SK-N-SH (cell line): ENCODE measurements at regions not wholly inside any gene's neighbourhood (a gene's known extent, or its start where the extent isn't known, plus 50 kb on each side); places are given as distances from the start of the nearest gene placed in this dataset.

Experiments
- CTCF ChIA-PET: fragments of 300-600, 350-600 bp; formaldehyde crosslinking; extraction: SDS; loops from one replicate; lab custom pipeline; 2021; lab: Yijun Ruan, JAX
- POLR2A ChIA-PET: fragments of 350-600 bp; sonication (Branson Sonifier 250); formaldehyde crosslinking; extraction: SDS; loops from one replicate; lab custom pipeline; 2020; ENCODE audit warnings: antibody characterized with exemption, inconsistent platforms; lab: Yijun Ruan, JAX
- DNase-seq: peaks from one replicate; pipeline ENCODE4 v3.0.0; 2012
- H2AFZ ChIP-seq: fragments of 200-600 bp; sonication (generic); 2 replicates; pipeline ENCODE4 v1.8.1; 2016; ENCODE audit warnings: antibody characterized with exemption, mild to moderate bottlenecking, low read depth
- H3F3A ChIP-seq: fragments of 200-600 bp; sonication (generic); replicated peaks from 2 replicates; pipeline ENCODE3; 2016; ENCODE audit warnings: antibody characterized with exemption, mild to moderate bottlenecking; ENCODE audit not compliant: insufficient read depth
- H3K27ac ChIP-seq, 2 experiments: fragments of 200-500 bp in 1 of 2; fragments of 200-600 bp in 1 of 2; sonication (Bioruptor generic) in 1 of 2; sonication (generic), shearing (Covaris generic) in 1 of 2; 2 replicates each; pipeline versions ENCODE4 v1.5.1 to v1.6.1; 2014 to 2016; ENCODE audit warnings: low read depth in 2 of 2, inconsistent platforms in 1 of 2, low read length in 1 of 2, mild to moderate bottlenecking in 1 of 2, mixed read lengths in 1 of 2
- H3K27me3 ChIP-seq: fragments of 200-600 bp; sonication (generic), shearing (Covaris generic); 2 replicates; pipeline ENCODE4 v1.6.1; 2016; ENCODE audit warnings: mixed run types; ENCODE audit not compliant: insufficient read depth
- H3K36me3 ChIP-seq, 2 experiments: fragments of 200-500 bp in 1 of 2; fragments of 200-600 bp in 1 of 2; sonication (Bioruptor generic) in 1 of 2; sonication (generic) in 1 of 2; replicated peaks in 1 of 2; 2 replicates each; pipeline versions ENCODE3 to v1.5.1; 2014 to 2016; ENCODE audit warnings: low read length in 1 of 2, mild to moderate bottlenecking in 1 of 2; ENCODE audit not compliant: insufficient read depth in 2 of 2, control insufficient read depth in 1 of 2
- H3K4me1 ChIP-seq, 2 experiments: fragments of 200-500 bp in 1 of 2; fragments of 200-600 bp in 1 of 2; sonication (Bioruptor generic) in 1 of 2; sonication (generic), shearing (Covaris generic) in 1 of 2; 2 replicates each; pipeline versions ENCODE4 v1.5.1 to v1.6.1; 2014 to 2016; ENCODE audit warnings: low read depth in 1 of 2, low read length in 1 of 2, mixed run types in 1 of 2; ENCODE audit not compliant: insufficient read depth in 2 of 2, control insufficient read depth in 1 of 2
- H3K4me2 ChIP-seq: fragments of 200-600 bp; sonication (generic), shearing (Covaris generic); 2 replicates; pipeline ENCODE4 v1.6.1; 2017; ENCODE audit warnings: mixed run types
- H3K4me3 ChIP-seq, 2 experiments: fragments of 200-500 bp in 1 of 2; fragments of 200-600 bp in 1 of 2; sonication (Bioruptor generic) in 1 of 2; sonication (generic), shearing (Covaris generic) in 1 of 2; 2 replicates each; pipeline versions ENCODE4 v1.5.1 to v1.8.1; 2014 to 2016; ENCODE audit warnings: low read depth in 2 of 2, inconsistent platforms in 1 of 2, low read length in 1 of 2, mild to moderate bottlenecking in 1 of 2, mixed read lengths in 1 of 2, moderate library complexity in 1 of 2
- H3K79me2 ChIP-seq: fragments of 200-600 bp; sonication (generic); 2 replicates; pipeline ENCODE4 v1.8.1; 2017; ENCODE audit warnings: mild to moderate bottlenecking; ENCODE audit not compliant: insufficient read depth
- H3K9ac ChIP-seq: fragments of 200-600 bp; sonication (generic); 2 replicates; pipeline ENCODE4 v1.6.1; 2017; ENCODE audit warnings: mixed run types
- H3K9me2 ChIP-seq: fragments of 200-600 bp; sonication (generic); 2 replicates; pipeline ENCODE4 v1.6.1; 2017; ENCODE audit warnings: mixed run types
- H3K9me3 ChIP-seq: fragments of 200-600 bp; sonication (generic); 2 replicates; pipeline ENCODE4 v1.6.1; 2017; ENCODE audit warnings: mixed run types, mild to moderate bottlenecking, moderate library complexity
- H4K20me1 ChIP-seq: fragments of 200-600 bp; sonication (generic); 2 replicates; pipeline ENCODE4 v1.6.1; 2017; ENCODE audit warnings: mild to moderate bottlenecking, mixed run types; ENCODE audit not compliant: insufficient read depth
- CHD2 ChIP-seq: fragments of 150-350 bp; IDR thresholded peaks from 2 replicates; pipeline ENCODE4 v1.6.1; 2018; ENCODE audit warnings: low read length; ENCODE audit not compliant: partially characterized antibody
- EP300 ChIP-seq, 2 experiments: IDR thresholded peaks; 2 replicates each; pipeline versions ENCODE4 v1.4.0 to v1.6.1; 2012; ENCODE audit warnings: borderline replicate concordance in 1 of 2, low read depth in 1 of 2, low read length in 1 of 2
- FOSL2 ChIP-seq: IDR thresholded peaks from 2 replicates; pipeline ENCODE4 v1.4.0; 2012; ENCODE audit warnings: low read depth, mild to moderate bottlenecking, moderate library complexity, borderline replicate concordance
- FOXJ3 ChIP-seq: sonication (generic); formaldehyde crosslinking; IDR thresholded peaks from 2 replicates; pipeline ENCODE4 v1.5.1; 2020; ENCODE audit warnings: mild to moderate bottlenecking, missing genetic modification reagents
- FOXM1 ChIP-seq: IDR thresholded peaks from 2 replicates; pipeline ENCODE4 v1.4.0; 2012; ENCODE audit warnings: low read depth, mild to moderate bottlenecking
- GABPA ChIP-seq: IDR thresholded peaks from 2 replicates; pipeline ENCODE4 v1.4.0; 2012; ENCODE audit warnings: low read depth, mild to moderate bottlenecking
- MXI1 ChIP-seq: IDR thresholded peaks from 2 replicates; pipeline ENCODE4 v1.6.1; 2012; ENCODE audit warnings: mild to moderate bottlenecking, low read depth, low read length, improper control_type of control experiment
- RFX5 ChIP-seq: IDR thresholded peaks from 2 replicates; pipeline ENCODE4 v1.6.1; 2012; ENCODE audit warnings: mild to moderate bottlenecking, improper control_type of control experiment, low read length
- RXRA ChIP-seq: IDR thresholded peaks from 2 replicates; pipeline ENCODE4 v1.4.0; 2012; ENCODE audit warnings: low read depth, mild to moderate bottlenecking, borderline replicate concordance
- SIN3A ChIP-seq: IDR thresholded peaks from 2 replicates; pipeline ENCODE4 v1.6.1; 2012; ENCODE audit warnings: low read depth, mild to moderate bottlenecking, low read length, moderate library complexity, borderline replicate concordance
- WGBS: methylation state at CpG from one replicate; pipeline ENCODE4 v1.1.6; 2017; ENCODE audit warnings: low lambda C conversion rate; 5-methylcytosine and 5-hydroxymethylcytosine counted together
- TF ChIP-seq, protein P1 (sequence below): IDR thresholded peaks from 2 replicates; pipeline ENCODE4 v1.4.0; 2012; ENCODE audit warnings: low read depth, borderline replicate concordance
- TF ChIP-seq, protein P2 (sequence below): fragments of 200-600 bp; sonication (generic); IDR thresholded peaks from 2 replicates; pipeline ENCODE4 v1.6.1; 2017; ENCODE audit warnings: antibody characterized with exemption, mild to moderate bottlenecking, moderate library complexity

DNA sequence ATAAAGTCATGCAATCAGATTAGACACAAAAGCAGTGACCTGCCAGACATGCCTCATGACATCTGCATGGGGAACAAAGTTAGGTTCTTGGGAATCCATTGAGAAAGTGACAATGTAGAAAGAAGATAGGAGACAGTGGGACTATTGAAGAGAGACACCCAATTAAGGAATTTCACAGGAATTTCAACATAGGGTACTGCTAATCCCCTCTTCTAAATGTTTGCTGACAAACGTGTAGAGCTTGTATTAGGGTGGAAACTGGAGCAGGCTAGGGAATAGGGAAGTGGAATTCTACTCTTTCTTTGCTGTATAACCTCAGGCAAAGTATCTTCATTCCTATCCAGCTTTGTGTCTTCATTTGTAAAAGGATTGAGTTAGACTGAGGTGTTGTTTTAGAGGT is 409.4 kb upstream of the SASH1 start:
- CTCF ChIA-PET = no interaction called here
- no peaks in the 10 kb centered on the region for H3K9me3 ChIP-seq
- H3K9me2 ChIP-seq = no peaks in the 10 kb centered on the region
- no peak for DNase-seq
- TF ChIP-seq CHD2 (no peak), EP300 (IDR thresholded peaks at IDR 0.05; ENCODE audit: borderline replicate concordance in 1 of 2, low read depth in 1 of 2, low read length in 1 of 2) (no peak)
- TF ChIP-seq, protein P1, sequence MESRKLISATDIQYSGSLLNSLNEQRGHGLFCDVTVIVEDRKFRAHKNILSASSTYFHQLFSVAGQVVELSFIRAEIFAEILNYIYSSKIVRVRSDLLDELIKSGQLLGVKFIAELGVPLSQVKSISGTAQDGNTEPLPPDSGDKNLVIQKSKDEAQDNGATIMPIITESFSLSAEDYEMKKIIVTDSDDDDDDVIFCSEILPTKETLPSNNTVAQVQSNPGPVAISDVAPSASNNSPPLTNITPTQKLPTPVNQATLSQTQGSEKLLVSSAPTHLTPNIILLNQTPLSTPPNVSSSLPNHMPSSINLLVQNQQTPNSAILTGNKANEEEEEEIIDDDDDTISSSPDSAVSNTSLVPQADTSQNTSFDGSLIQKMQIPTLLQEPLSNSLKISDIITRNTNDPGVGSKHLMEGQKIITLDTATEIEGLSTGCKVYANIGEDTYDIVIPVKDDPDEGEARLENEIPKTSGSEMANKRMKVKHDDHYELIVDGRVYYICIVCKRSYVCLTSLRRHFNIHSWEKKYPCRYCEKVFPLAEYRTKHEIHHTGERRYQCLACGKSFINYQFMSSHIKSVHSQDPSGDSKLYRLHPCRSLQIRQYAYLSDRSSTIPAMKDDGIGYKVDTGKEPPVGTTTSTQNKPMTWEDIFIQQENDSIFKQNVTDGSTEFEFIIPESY = no peak
- TF ChIP-seq, all 33 proteins: peak for 0
- Histone ChIP-seq H3K27me3 (no peaks in the 10 kb centered on the region), H3K9ac (no peak overlapping the region), H3K4me1 (no peaks in the 10 kb centered on the region), H3K4me3 (no peak overlapping the region), H3K36me3 (no peaks in the 10 kb centered on the region), H3F3A (no peaks in the 10 kb centered on the region), H4K20me1 (no peaks in the 10 kb centered on the region), H3K79me2 (no peaks in the 10 kb centered on the region), H3K27ac (no peak overlapping the region), H2AFZ (no peak overlapping the region), H3K4me2 (no peak overlapping the region)
- 0% methylated on average over 1 of the region's 1 CpG for WGBS
- POLR2A ChIA-PET = no interaction called here

DNA sequence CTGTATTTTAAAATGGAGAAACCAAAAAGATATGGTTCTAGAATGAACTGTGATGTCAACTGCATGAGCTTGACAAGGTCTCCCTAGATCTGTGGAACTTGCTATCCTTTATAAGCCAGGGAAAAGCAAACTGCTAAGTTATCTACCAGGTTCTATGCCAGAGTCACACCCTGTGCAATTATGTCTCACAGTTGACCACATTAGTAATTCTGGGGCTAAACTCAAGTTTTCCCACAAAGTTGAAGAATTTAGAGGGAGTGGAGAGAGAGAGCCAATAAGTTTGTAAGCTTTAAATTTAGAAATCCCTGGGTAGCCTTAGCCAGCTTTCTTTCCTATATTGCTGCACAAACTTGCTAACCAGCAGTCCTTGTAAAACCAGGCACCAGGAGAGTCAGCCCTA is 407.0 kb upstream of the SASH1 start:
- Histone ChIP-seq H3K4me2 (no peak overlapping the region), H3K4me3 (no peak overlapping the region), H2AFZ (no peak overlapping the region), H3K9me3 (no peaks in the 10 kb centered on the region), H3K79me2 (no peaks in the 10 kb centered on the region), H3K36me3 (no peaks in the 10 kb centered on the region), H3F3A (no peaks in the 10 kb centered on the region), H3K27ac (no peak overlapping the region), H3K9ac (no peak overlapping the region), H3K4me1 (no peaks in the 10 kb centered on the region), H4K20me1 (no peaks in the 10 kb centered on the region), H3K27me3 (no peaks in the 10 kb centered on the region), H3K9me2 (no peaks in the 10 kb centered on the region)
- DNase-seq = no peak
- TF ChIP-seq RFX5 (no peak), FOXJ3 (no peak), FOSL2 (no peak), MXI1 (no peak), SIN3A (no peak), FOXM1 (no peak), GABPA (no peak), RXRA (no peak)
- TF ChIP-seq, protein P2, sequence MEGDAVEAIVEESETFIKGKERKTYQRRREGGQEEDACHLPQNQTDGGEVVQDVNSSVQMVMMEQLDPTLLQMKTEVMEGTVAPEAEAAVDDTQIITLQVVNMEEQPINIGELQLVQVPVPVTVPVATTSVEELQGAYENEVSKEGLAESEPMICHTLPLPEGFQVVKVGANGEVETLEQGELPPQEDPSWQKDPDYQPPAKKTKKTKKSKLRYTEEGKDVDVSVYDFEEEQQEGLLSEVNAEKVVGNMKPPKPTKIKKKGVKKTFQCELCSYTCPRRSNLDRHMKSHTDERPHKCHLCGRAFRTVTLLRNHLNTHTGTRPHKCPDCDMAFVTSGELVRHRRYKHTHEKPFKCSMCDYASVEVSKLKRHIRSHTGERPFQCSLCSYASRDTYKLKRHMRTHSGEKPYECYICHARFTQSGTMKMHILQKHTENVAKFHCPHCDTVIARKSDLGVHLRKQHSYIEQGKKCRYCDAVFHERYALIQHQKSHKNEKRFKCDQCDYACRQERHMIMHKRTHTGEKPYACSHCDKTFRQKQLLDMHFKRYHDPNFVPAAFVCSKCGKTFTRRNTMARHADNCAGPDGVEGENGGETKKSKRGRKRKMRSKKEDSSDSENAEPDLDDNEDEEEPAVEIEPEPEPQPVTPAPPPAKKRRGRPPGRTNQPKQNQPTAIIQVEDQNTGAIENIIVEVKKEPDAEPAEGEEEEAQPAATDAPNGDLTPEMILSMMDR = no peak
- CTCF ChIA-PET = no interaction called here
- POLR2A ChIA-PET = no interaction called here
